ENCODE measurements at regions not wholly inside any gene's neighbourhood (a gene's known extent, or its start where the extent isn't known, plus 50 kb on each side); places are given as distances from the start of the nearest gene placed in this dataset.

- no peak for TF ChIP-seq CTCF (IDR thresholded peaks at IDR 0.05; ENCODE audit: low read depth, low read length)
- no peak for DNase-seq (ENCODE audit: extremely low read depth, low read depth)
Observed at GRCh38 chr5:91222482-91222881, 160.6 kb downstream of the ARRDC3 start.

- no peak for DNase-seq (ENCODE audit: extremely low read depth, low read depth)
- no peak for TF ChIP-seq CTCF (IDR thresholded peaks at IDR 0.05; ENCODE audit: low read depth, low read length)
Observed at GRCh38 chr5:91221917-91222316, 161.2 kb downstream of the ARRDC3 start.

GRCh38 chr5:91219803-91220371, 163.2 kb downstream of the ARRDC3 start:
- no peak for DNase-seq (ENCODE audit: extremely low read depth, low read depth)
- TF ChIP-seq CTCF (IDR thresholded peaks at IDR 0.05; ENCODE audit: low read depth, low read length) = peak; percentile 18

GRCh38 chr5:91219091-91219802, 163.9 kb downstream of the ARRDC3 start:
- peak; percentile 50 for DNase-seq (ENCODE audit: extremely low read depth, low read depth)
- no peak for TF ChIP-seq CTCF (IDR thresholded peaks at IDR 0.05; ENCODE audit: low read depth, low read length)

- no peak for TF ChIP-seq CTCF (IDR thresholded peaks at IDR 0.05; ENCODE audit: low read depth, low read length)
- no peak for DNase-seq (ENCODE audit: extremely low read depth, low read depth)
Observed at GRCh38 chr5:91217859-91218258, 165.3 kb downstream of the ARRDC3 start.

GRCh38 chr5:91214571-91214970, 168.5 kb downstream of the ARRDC3 start:
- TF ChIP-seq CTCF (IDR thresholded peaks at IDR 0.05; ENCODE audit: low read depth, low read length) = no peak
- no peak for DNase-seq (ENCODE audit: extremely low read depth, low read depth)

Measured in AG09319 (cell line).